Motor neuron (in vitro differentiated cells): ENCODE measurements at regions not wholly inside any gene's neighbourhood (a gene's known extent, or its start where the extent isn't known, plus 50 kb on each side); places are given as distances from the start of the nearest gene placed in this dataset.

Source experiments
- ATAC-seq, 8 experiments: fragments of 200-7000 bp; cut with Tn5 transposase; replicated peaks in 6 of 8; 2 replicates each; pipeline ENCODE4 v1.8.0; 2021; ENCODE audit warnings: mild to moderate bottlenecking in 8 of 8, moderate library complexity in 8 of 8
- H3K27ac ChIP-seq, 2 donors: fragments of 250-450 bp; sonication (Bioruptor Pico); 2 replicates each; pipeline ENCODE4 v1.9.0; 2021; ENCODE audit warnings: antibody characterized with exemption in 2 of 2, mild to moderate bottlenecking in 2 of 2, moderate library complexity in 1 of 2
- H3K4me1 ChIP-seq, 2 donors: fragments of 250-450 bp; sonication (Bioruptor Pico); replicated peaks in 1 of 2; 2 replicates each; pipeline ENCODE4 v1.6.1; 2021; ENCODE audit warnings: antibody characterized with exemption in 2 of 2, mild to moderate bottlenecking in 2 of 2, moderate library complexity in 1 of 2
- H3K4me3 ChIP-seq, 5 donors: fragments of 250-450 bp; sonication (Bioruptor Pico); 2 replicates each; pipeline ENCODE4 v1.9.0; 2021; ENCODE audit warnings: antibody characterized with exemption in 5 of 5, mild to moderate bottlenecking in 5 of 5, moderate library complexity in 4 of 5
- WGBS, 10 experiments: fragments of 450-650 bp; shearing (Covaris generic); methylation state at CpG; one replicate each; pipeline ENCODE4 v1.0.0; 2022; 5-methylcytosine and 5-hydroxymethylcytosine counted together
- in situ Hi-C, 9 experiments: fragments of 400-800 bp; cut with MboI; loops; one replicate each; pipeline ENCODE4 v1.15.0; 2021; ENCODE audit warnings: low sequenced_read_pairs in 9 of 9, low pct_unique_long_range_greater_than_20kb in 2 of 9; ENCODE audit not compliant: unreplicated experiment in 9 of 9

DNA sequence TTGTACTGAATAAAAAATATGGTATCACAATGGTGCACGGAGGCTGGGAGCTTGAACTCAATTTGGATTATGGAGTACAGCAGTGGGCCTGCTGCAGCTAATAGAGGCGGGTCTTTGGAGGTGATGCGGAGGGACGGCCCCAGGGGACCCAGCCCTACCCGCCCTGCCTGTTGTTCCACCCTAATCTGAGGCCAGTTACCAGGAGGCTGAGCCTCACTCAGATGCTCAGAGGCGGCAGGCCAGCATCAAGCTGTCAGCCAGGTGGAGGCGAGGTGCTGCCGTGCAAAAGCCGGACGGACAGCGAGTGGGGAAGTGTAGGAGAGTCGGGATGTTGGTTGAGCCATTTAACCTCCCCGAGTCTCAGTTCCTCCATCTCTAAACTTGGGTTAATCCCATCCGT is 218.5 kb upstream of the RGMA start:
- in situ Hi-C loops: loop anchor here in 1 of 9 experiments (25.0 kb wide), 1 partner anchor 220 kb away; the partner anchor contains the start of gene RGMA
- H3K27ac ChIP-seq: no peak overlapping the region
- no peak overlapping the region for H3K4me3 ChIP-seq
- 0 to 97% (median 73%) methylated on average over 1 to 5 of the region's 14 CpGs; no CpG with 5 or more reads in 2 of the 10 experiments for WGBS, 10 experiments
- H3K4me1 ChIP-seq: peaks cover 9 to 21% of the 10 kb centered on the region in 2 donors
- no peak for ATAC-seq

DNA sequence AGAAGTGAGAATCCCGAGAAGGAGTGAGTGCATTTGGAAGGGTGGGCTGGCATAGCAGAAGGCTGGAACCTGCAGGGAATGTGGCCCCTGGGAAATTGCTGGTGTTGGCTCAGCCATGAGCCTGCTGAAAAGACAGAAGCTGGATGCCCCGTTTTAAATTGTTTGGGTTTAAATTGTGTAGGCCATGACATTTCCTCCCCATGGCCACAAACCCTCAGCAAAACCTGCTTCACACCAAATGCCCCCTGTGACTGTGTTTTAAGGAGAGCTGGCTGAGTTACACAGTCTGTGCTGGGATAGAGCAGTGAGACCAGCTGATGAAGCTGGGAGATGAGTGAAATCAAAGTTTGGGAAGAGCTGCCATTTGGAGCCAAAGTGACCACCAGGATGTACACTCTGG is 216.3 kb upstream of the RGMA start:
- in situ Hi-C loops: loop anchor here in 1 of 9 experiments (25.0 kb wide), 1 partner anchor 218 kb away; the partner anchor contains the start of gene RGMA
- H3K4me3 ChIP-seq: no peak overlapping the region
- ATAC-seq: no peak
- peaks cover 0 to 12% of the 10 kb centered on the region in 2 donors for H3K4me1 ChIP-seq
- 0 to 100% (median 38%) methylated on average over 1 of the region's 2 CpGs; no CpG with 5 or more reads in 6 of the 10 experiments for WGBS, 10 experiments
- no peak overlapping the region for H3K27ac ChIP-seq

DNA sequence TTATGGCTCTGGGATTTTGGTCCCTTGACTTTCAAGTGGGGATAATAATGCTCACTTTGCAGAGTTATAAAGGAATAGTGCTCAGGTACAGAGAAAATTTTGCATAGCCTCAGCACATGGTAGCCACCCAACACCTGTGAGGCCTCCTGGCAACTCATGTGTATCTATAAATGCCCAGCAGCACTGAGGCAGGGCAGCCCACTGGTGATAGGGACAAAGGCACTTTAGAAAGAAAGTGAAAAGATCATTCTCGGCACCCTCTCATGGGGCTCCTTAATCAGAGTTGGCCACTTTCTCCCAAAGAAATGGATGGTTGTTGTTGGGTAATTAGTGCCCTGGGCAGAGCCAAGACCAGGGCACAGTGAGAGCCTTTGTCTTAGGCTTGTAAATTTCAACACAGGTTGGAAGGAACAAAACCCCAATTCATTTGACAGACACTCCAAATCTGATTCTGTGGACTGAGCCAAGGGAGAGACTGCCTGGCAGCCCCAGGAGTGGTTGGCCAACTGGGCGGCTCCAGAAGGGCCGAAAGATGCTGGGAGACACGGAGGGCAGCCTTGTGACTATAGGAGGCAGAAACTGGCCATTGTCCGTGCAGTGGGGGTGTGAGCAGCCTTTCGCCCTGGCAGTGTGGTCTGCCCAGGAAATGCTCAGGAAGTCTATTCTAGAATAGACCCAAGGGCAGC is 213.2 kb upstream of the RGMA start:
- in situ Hi-C loops: loop anchor here in 1 of 9 experiments (25.0 kb wide), 1 partner anchor 215 kb away; the partner anchor contains the start of gene RGMA
- ATAC-seq: no peak
- Histone ChIP-seq H3K27ac (no peak overlapping the region), H3K4me1 (no peaks in the 10 kb centered on the region), H3K4me3 (no peak overlapping the region)
- 40 to 88% (median 56%) methylated on average over 1 to 6 of the region's 6 CpGs; no CpG with 5 or more reads in 6 of the 10 experiments for WGBS, 10 experiments

DNA sequence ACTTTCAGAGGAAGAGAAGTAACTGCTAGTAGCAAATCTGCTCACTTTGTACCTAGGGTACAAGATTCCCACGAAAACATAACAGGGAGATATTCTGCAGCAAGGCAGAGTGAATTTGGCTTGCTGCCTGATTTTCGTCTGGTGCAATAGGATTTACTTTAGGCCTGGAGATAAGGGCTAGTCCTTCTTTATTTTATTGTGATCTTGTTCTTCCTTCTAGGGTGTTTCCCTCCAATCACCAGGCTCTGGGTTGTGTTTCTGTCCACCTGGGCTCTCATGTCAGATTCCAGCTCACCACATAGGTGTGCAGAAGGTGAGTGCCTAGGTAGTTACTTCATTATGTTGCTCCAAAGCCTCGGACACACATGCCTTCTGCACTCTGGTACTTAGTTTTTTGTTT is 211.8 kb upstream of the RGMA start:
- no peak for ATAC-seq
- in situ Hi-C loops: loop anchor here in 1 of 9 experiments (25.0 kb wide), 1 partner anchor 213 kb away; the partner anchor contains the start of gene RGMA
- WGBS, 10 experiments: 10 to 90% (median 38%) methylated on average over 1 to 3 of the region's 3 CpGs; no CpG with 5 or more reads in 2 of the 10 experiments
- Histone ChIP-seq H3K4me1 (peaks cover 0 to 6% of the 10 kb centered on the region in 2 donors), H3K27ac (no peak overlapping the region), H3K4me3 (no peak overlapping the region)

- H3K4me3 ChIP-seq: no peak overlapping the region
- ATAC-seq: no peak
- H3K27ac ChIP-seq: no peak overlapping the region
- WGBS, 10 experiments: 29 to 100% (median 89%) methylated on average over 1 to 6 of the region's 6 CpGs; no CpG with 5 or more reads in 4 of the 10 experiments
- H3K4me1 ChIP-seq: peaks cover 0 to 6% of the 10 kb centered on the region in 2 donors
- in situ Hi-C loops: loop anchor here in 1 of 9 experiments (25.0 kb wide), 1 partner anchor 212 kb away; the partner anchor contains the start of gene RGMA
These were observed 210.7 kb upstream of the RGMA start for GRCh38 chr15:93299675-93300074.

DNA sequence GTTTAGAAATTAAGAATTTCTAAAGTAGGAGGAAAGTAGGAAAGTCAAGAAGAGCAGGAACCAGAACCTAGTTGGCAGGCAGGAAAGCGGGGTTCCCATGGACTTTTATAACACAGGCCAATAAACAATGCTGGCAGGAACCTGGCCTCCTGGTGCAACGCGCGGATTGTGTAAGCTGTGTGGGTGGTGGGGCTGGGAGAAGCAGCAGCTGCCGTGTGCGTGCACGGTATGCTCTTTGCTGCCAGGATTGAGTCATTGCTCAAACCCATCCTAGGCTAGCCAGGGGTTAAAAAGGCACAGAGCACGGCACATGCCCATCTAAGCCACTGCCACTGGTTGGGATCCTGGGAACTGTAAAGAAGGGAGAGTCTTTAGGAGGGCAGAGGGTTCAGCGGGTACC is 209.9 kb upstream of the RGMA start:
- Histone ChIP-seq H3K27ac (no peak overlapping the region), H3K4me1 (peaks cover 0 to 6% of the 10 kb centered on the region in 2 donors), H3K4me3 (no peak overlapping the region)
- in situ Hi-C loops: no loop called here
- ATAC-seq: no peak
- WGBS, 10 experiments: 71 to 100% (median 90%) methylated on average over 1 to 9 of the region's 9 CpGs; no CpG with 5 or more reads in 4 of the 10 experiments

DNA sequence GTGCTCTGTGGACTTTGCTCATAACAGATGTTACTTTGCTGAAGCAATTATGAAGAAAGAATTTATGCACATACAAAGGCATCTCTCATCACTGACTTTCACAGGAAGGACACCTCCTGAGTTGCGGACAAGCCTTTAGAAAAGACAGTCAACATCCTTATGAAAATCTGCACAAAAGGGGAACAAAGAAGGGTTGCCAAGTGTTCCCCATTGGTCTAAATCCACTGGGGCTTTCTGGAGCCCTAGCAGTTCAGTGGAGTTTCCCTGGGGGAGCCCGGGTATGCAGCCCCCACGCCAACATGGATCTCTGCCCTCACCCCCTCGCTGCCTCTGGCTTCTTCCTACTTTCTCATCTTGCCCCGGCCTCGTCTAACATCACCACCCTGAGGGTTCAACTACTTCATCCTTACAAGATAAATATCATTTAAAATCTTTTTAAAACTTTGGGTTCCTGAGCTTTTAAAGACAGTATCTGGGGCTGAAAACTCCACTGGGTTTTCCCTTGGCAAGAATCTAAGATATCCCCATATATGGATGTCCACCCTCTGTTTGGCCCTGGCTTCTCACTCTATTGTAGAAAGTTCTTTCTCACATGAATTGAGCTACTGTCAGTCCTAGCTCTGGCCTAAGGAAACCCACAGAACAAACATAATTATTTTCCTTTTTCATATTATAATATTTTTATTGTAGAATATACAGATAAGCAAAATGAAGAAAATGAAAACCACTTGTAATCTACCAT is 207.9 kb upstream of the RGMA start:
- peak in 2 of 8 experiments; percentile 84 to 98 for ATAC-seq
- H3K27ac ChIP-seq: no peak overlapping the region
- WGBS, 10 experiments: 11 to 100% (median 32%) methylated on average over 1 to 6 of the region's 6 CpGs; no CpG with 5 or more reads in 2 of the 10 experiments
- peaks cover 0 to 6% of the 10 kb centered on the region in 2 donors for H3K4me1 ChIP-seq
- in situ Hi-C loops: no loop called here
- H3K4me3 ChIP-seq: no peak overlapping the region

GRCh38 chr15:93294896-93295295 is 205.9 kb upstream of the RGMA start:
- ATAC-seq: no peak
- Histone ChIP-seq H3K4me1 (peaks cover 17 to 20% of the 10 kb centered on the region in 2 donors), H3K27ac (no peak overlapping the region), H3K4me3 (no peak overlapping the region)
- in situ Hi-C loops: no loop called here
- 0 to 100% (median 25%) methylated on average over 1 of the region's 1 CpG; no CpG with 5 or more reads in 3 of the 10 experiments for WGBS, 10 experiments

DNA sequence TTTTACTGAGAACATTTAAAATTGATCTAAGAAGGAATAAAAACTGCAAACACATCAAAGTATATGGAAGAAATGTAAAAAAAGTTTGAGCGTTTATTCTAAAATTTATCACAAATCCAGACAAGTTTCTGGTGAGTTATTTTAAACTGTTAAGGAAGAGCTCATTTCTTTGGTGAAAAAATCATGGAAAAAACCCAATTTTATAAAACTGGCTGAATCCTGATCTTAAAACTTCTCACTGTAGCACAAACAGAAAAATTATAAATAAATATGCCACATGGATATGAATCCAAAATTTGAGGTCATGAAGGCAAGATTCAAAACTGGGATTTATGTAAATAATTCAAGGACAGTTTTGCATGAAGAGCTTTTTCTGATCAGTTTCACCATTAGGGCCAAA is 205.1 kb upstream of the RGMA start:
- WGBS, 10 experiments: 10 to 100% (median 86%) methylated on average over 1 of the region's 1 CpG; no CpG with 5 or more reads in 1 of the 10 experiments
- ATAC-seq: no peak
- H3K4me3 ChIP-seq: no peak overlapping the region
- in situ Hi-C loops: no loop called here
- H3K27ac ChIP-seq: no peak overlapping the region
- peaks cover 23 to 28% of the 10 kb centered on the region in 2 donors for H3K4me1 ChIP-seq

DNA sequence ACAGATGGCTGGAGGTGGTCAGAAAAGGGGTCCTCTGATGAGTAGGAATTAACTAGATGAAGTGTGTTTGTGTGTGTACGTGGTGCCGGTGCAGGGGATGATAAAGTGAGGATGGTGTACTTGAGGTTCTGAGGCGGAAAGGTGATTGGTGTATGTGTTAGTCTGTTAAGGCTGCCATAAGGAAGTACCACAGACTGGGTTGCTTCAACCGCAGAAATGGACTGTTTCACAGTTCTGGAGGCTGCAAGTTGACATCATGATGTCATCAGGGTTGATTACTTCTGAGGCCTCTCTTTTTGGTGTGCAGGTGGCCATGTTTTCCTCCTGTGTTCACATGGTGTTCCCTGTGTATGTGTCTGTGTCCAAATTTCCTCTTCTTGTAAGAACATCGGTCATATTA is 202.4 kb upstream of the RGMA start:
- H3K4me3 ChIP-seq: no peak overlapping the region
- in situ Hi-C loops: no loop called here
- ATAC-seq: peak in 1 of 8 experiments; percentile 20
- peak overlapping the region in 1 of 2 donors; percentile 34 for H3K27ac ChIP-seq
- H3K4me1 ChIP-seq: peaks cover 33 to 38% of the 10 kb centered on the region in 2 donors
- 20 to 100% (median 89%) methylated on average over 2 to 5 of the region's 5 CpGs; no CpG with 5 or more reads in 2 of the 10 experiments for WGBS, 10 experiments

- in situ Hi-C loops: no loop called here
- no peak overlapping the region for H3K4me3 ChIP-seq
- peak in 5 of 8 experiments; percentile 19 to 66 (median 42) for ATAC-seq
- H3K27ac ChIP-seq: peak overlapping the region in 1 of 2 donors; percentile 34
- 49 to 100% (median 72%) methylated on average over 1 to 4 of the region's 4 CpGs; no CpG with 5 or more reads in 1 of the 10 experiments for WGBS, 10 experiments
- peaks cover 33 to 43% of the 10 kb centered on the region in 2 donors for H3K4me1 ChIP-seq
These were observed 201.6 kb upstream of the RGMA start for GRCh38 chr15:93290618-93290946.

- ATAC-seq: peak in 6 of 8 experiments; percentile 20 to 69 (median 48)
- H3K27ac ChIP-seq: peak overlapping the region; percentile 7 to 49
- H3K4me3 ChIP-seq: no peak overlapping the region
- in situ Hi-C loops: no loop called here
- peaks cover 33 to 43% of the 10 kb centered on the region in 2 donors for H3K4me1 ChIP-seq
- whole genome bisulfite sequencing, 10 experiments: 18 to 38% (median 29%) methylated on average over 1 to 7 of the region's 10 CpGs; no CpG with 5 or more reads in 4 of the 10 experiments
These were observed 201.1 kb upstream of the RGMA start for GRCh38 chr15:93289941-93290617.
